VCaP (cell line): ENCODE measurements at regions not wholly inside any gene's neighbourhood (a gene's known extent, or its start where the extent isn't known, plus 50 kb on each side); places are given as distances from the start of the nearest gene placed in this dataset.
A peak's percentile ranks its signal among the peaks of the same experiment; 100 is the strongest.
"Not testable (repeated sequence)": the region's sequence is repeated elsewhere in the genome, so short reads cannot be mapped to it uniquely, and the experiment has no call there.

Source experiments
- H3K27ac ChIP-seq: fragments of 450-650 bp; 2 replicates; pipeline ENCODE4 v1.5.1; 2017
- TF ChIP-seq, protein P1 (sequence below): fragments of 450-650 bp; conservative IDR thresholded peaks from 2 replicates; pipeline ENCODE4 v1.5.1; 2017; ENCODE audit warnings: mild to moderate bottlenecking, moderate library complexity

DNA sequence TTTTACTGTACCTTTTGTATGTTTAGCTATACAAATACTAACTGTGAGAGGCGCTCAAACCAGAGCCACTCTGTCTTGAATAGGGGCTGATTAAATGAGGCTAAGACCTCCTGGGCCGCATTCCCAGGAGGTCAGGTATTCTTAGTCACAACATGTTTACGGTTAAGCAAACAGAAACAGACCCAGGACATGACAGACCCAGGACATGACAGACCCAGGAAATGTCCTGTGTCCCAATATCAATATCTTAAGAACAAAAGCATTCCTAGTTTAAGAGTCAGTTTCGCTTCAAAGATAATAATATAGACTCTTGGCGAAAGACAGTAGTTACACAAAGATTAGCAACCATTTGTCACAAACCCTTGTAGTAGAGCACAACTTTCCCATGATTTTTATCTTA lies 304.5 kb downstream of the CCSER2 start:
- H3K27ac ChIP-seq = peak overlapping the region; percentile 24; the same call in 1 of the 2 replicates
- TF ChIP-seq, protein P1, sequence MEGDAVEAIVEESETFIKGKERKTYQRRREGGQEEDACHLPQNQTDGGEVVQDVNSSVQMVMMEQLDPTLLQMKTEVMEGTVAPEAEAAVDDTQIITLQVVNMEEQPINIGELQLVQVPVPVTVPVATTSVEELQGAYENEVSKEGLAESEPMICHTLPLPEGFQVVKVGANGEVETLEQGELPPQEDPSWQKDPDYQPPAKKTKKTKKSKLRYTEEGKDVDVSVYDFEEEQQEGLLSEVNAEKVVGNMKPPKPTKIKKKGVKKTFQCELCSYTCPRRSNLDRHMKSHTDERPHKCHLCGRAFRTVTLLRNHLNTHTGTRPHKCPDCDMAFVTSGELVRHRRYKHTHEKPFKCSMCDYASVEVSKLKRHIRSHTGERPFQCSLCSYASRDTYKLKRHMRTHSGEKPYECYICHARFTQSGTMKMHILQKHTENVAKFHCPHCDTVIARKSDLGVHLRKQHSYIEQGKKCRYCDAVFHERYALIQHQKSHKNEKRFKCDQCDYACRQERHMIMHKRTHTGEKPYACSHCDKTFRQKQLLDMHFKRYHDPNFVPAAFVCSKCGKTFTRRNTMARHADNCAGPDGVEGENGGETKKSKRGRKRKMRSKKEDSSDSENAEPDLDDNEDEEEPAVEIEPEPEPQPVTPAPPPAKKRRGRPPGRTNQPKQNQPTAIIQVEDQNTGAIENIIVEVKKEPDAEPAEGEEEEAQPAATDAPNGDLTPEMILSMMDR = no peak

DNA sequence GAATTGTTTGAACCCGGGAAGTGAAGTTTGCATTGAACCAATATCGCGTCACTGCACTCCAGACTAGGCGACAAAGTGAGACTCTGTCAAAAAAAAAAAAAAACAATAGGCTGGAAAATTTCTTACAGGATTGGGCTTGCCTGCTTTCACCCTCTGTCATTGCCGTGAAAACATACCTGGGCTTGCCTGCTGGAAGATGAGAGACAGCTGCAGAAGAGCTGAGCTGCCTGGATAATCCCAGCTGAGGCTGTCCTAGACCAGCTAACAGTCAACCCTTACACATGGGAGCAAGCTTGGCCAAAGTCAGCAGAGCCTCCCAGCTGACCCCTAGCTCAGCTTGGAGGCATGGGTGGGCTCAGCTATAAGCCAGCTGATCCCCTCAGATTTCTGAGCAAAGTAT lies 306.2 kb downstream of the CCSER2 start:
- TF ChIP-seq, protein P1 = no peak
- H3K27ac ChIP-seq = no peak overlapping the region

DNA sequence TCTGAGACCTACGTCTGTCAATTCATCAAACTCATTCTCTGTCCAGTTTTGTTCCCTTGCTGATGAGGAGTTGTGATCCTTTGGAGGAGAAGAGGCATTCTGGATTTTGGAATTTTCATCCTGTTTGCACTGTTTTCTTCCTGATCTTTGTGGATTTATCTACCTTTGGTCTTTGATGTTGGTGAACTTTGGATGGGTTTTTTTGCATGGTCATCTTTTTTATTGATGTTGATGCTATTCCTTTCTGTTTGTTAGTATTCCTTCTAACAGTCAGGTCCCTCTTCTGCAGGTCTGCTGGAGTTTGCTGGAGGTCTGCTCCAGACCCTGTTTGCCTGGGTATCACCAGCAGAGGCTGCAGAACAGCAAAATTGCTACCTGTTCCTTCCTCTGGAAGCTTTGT lies 322.2 kb downstream of the CCSER2 start:
- not testable (repeated sequence) for H3K27ac ChIP-seq

DNA sequence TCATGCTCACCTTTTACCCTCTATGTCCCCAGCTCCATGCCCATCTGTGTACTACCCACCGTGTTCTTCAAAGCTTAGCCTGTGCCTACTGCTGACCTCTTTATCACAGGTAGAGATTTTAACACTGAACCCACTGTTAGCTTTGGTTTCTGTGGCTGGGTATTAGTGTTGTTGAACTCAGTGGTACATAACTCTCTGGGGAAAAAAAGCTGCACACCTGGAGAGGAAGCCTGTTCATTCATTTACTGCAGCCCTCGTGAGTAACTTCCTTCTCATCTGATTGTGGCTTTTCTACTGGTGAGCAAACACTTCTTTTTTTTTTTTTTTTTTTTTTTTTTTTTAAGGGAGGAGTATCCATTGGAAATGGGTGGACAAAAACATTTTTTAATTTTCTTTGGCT lies 326.3 kb downstream of the CCSER2 start:
- TF ChIP-seq, protein P1 = no peak
- H3K27ac ChIP-seq = no peak overlapping the region

DNA sequence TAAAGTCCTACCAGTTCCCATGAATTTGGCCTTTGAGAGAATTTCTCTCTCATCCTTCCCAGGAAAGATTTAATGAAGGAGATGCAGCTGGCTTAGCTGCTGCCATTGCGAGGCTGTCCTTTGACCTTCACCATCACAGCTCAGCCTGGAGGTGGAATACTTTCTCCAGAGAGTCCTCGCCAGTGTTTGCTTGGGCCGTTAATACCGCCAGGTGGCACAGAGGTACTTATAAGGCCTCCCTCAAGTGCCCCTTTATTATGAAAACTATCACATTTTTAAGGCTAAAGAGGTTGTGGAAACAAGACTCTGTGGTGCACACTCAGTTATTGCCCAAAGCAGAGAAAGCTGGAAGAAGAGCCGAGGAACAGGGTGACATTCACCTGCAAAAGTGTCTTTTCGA lies 330.6 kb downstream of the CCSER2 start:
- TF ChIP-seq, protein P1 = no peak
- no peak overlapping the region for H3K27ac ChIP-seq

DNA sequence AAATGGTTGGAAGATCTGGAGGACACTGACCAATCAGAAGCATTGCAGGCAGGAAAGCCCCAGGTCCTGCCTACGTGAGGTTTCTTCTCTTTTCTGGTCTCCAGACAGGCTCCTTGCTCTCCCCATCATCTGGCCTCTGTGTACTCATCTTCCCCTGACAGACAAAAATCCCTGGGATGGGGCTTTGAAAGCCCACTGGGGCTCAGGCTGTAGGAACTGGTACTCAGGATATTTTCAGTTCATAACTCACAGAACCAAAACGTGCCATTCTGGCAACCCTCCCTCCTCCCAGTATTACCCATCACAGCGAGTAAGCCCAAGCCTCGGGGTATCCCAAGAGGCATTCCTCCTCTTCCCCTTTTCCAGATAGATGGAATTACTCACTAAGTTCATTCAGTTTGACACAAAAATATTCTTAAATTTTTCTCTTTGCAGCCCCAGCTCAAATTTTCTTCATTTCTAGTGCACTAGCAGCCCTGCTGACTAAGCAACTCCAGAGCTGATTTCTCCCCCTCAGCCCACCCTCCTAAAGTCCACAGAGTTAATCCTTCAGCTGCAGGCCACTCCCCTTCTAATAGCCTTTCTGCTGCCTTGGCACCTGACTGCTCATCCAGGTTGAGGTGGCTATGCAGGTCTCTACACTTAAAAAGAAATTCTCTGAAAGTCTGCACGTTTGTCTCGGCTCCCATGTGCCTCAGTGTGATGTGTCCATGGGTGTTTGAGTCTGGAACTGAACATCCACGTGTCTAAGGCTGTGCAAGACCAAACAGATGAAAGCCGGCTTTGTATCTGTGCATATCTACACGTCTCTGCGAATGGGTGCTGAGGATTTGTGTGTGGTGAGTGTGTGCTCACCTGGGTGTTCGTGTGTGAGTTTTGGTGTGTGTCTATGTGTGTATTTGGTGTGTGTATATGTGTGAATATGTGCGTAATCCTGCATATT lies 331.4 kb downstream of the CCSER2 start:
- TF ChIP-seq, protein P1 = no peak
- H3K27ac ChIP-seq = no peak overlapping the region

DNA sequence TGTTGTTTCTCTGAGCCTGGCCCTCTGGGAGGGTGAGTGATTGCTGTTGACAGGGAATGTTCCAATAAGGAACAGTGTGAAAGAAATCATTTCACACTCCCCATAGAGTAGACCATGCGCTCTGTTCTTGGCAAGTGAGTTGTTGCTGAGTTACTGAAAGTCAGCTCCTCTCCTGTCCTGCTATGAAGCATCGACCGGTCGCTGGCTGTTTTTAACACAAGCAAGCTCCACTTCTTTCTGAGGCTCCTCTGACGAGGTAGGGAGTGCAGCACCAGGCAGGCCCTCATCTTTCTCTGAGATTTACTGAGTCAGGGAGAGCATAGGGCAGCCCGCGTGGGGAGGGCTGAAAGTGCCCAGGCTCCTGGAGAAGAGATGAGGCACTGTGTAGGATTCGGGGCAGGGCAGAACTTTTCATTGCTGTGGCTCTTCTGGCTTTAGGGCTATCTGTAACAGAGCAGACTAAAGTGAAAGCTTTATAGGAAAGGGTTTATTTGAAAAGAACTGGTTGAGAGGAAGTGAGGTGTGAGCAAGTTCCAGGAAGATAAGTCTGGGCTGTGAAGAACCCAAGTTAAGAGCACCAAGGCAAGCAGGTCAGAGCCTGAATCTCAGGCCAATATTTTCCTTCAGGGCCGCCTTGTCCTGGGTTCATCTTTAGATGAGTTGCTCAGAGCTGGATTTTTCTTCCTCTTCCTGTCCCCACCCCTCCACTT lies 332.2 kb downstream of the CCSER2 start:
- no peak overlapping the region for H3K27ac ChIP-seq
- TF ChIP-seq, protein P1 = no peak

DNA sequence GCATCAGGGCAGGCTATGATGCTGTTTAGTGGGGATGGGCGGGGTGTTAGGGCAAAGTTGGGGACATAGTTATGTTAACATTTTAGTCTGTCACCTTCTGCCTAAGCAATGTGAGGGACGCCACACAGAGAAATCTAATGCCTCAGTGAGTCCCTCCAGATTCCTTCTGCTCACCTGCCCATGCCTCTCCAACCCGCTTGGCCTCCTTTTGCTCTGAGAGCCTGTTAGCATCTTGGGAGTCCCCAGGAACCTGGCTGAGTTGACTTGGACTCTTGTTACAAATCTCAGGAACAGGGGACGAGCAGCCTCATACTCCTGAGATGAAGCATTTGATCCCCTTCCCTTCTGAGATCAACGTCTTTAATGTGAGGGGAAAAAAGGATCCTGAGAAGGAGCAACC lies 336.8 kb downstream of the CCSER2 start:
- H3K27ac ChIP-seq = no peak overlapping the region
- TF ChIP-seq, protein P1 = no peak
